ENCODE measurements at regions not wholly inside any gene's neighbourhood (a gene's known extent, or its start where the extent isn't known, plus 50 kb on each side); places are given as distances from the start of the nearest gene placed in this dataset.

GRCh38 chr4:100070868-100071267, 119.4 kb downstream of the DDIT4L start:
- Mint-ChIP-seq H3K9me3 (no peaks in the 10 kb centered on the region), H3K36me3 (no peaks in the 10 kb centered on the region), H3K27ac (no peak overlapping the region), H3K27me3 (peaks cover 8% of the 10 kb centered on the region), H3K4me3 (no peak overlapping the region), H3K4me1 (peaks cover 0 to 2% (median 0%) of the 10 kb centered on the region in 3 donors)

- Mint-ChIP-seq H3K4me1 (peaks cover 0 to 2% (median 0%) of the 10 kb centered on the region in 3 donors), H3K4me3 (no peak overlapping the region), H3K27me3 (peaks cover 2% of the 10 kb centered on the region), H3K9me3 (no peaks in the 10 kb centered on the region), H3K27ac (no peak overlapping the region), H3K36me3 (no peaks in the 10 kb centered on the region)
Measured at GRCh38 chr4:100069207-100069606, 119.1 kb upstream of the H2AZ1 start.

- Mint-ChIP-seq H3K4me3 (no peak overlapping the region), H3K27ac (no peak overlapping the region), H3K4me1 (peaks cover 0 to 2% (median 0%) of the 10 kb centered on the region in 3 donors), H3K9me3 (no peaks in the 10 kb centered on the region), H3K36me3 (no peaks in the 10 kb centered on the region), H3K27me3 (peaks cover 7% of the 10 kb centered on the region)
Measured at GRCh38 chr4:100067255-100067654, 117.2 kb upstream of the H2AZ1 start.

- no peak overlapping the region for H3K4me3 Mint-ChIP-seq
- H3K9me3 Mint-ChIP-seq = no peaks in the 10 kb centered on the region
- peaks cover 0 to 4% (median 2%) of the 10 kb centered on the region in 3 donors for H3K4me1 Mint-ChIP-seq
- H3K27me3 Mint-ChIP-seq = peaks cover 15% of the 10 kb centered on the region
- H3K36me3 Mint-ChIP-seq = no peaks in the 10 kb centered on the region
- H3K27ac Mint-ChIP-seq = no peak overlapping the region
Measured at GRCh38 chr4:100063355-100063754, 113.3 kb upstream of the H2AZ1 start.

- Mint-ChIP-seq H3K36me3 (no peaks in the 10 kb centered on the region), H3K4me3 (no peak overlapping the region), H3K27me3 (peaks cover 16% of the 10 kb centered on the region), H3K9me3 (no peaks in the 10 kb centered on the region), H3K4me1 (peaks cover 0 to 4% (median 2%) of the 10 kb centered on the region in 3 donors), H3K27ac (no peak overlapping the region)
Measured at GRCh38 chr4:100062921-100063320, 112.8 kb upstream of the H2AZ1 start.

- Mint-ChIP-seq H3K4me3 (no peak overlapping the region), H3K27ac (no peak overlapping the region), H3K36me3 (no peaks in the 10 kb centered on the region), H3K27me3 (peaks cover 17% of the 10 kb centered on the region), H3K4me1 (peaks cover 0 to 4% (median 2%) of the 10 kb centered on the region in 3 donors), H3K9me3 (no peaks in the 10 kb centered on the region)
Measured at GRCh38 chr4:100061835-100062234, 111.8 kb upstream of the H2AZ1 start.

- Mint-ChIP-seq H3K27ac (no peak overlapping the region), H3K4me3 (no peak overlapping the region), H3K36me3 (no peaks in the 10 kb centered on the region), H3K4me1 (peaks cover 0 to 4% (median 2%) of the 10 kb centered on the region in 3 donors), H3K9me3 (no peaks in the 10 kb centered on the region), H3K27me3 (peaks cover 18% of the 10 kb centered on the region)
Measured at GRCh38 chr4:100060765-100061416, 110.8 kb upstream of the H2AZ1 start.

GRCh38 chr4:100059467-100059866, 109.4 kb upstream of the H2AZ1 start:
- Mint-ChIP-seq H3K9me3 (no peaks in the 10 kb centered on the region), H3K36me3 (no peaks in the 10 kb centered on the region), H3K27me3 (peaks cover 23% of the 10 kb centered on the region), H3K4me3 (no peak overlapping the region), H3K4me1 (peaks cover 0 to 4% (median 2%) of the 10 kb centered on the region in 3 donors), H3K27ac (no peak overlapping the region)

- Mint-ChIP-seq H3K27ac (no peak overlapping the region), H3K27me3 (peaks cover 21% of the 10 kb centered on the region), H3K4me3 (no peak overlapping the region), H3K9me3 (no peaks in the 10 kb centered on the region), H3K4me1 (peaks cover 0 to 4% (median 2%) of the 10 kb centered on the region in 3 donors), H3K36me3 (no peaks in the 10 kb centered on the region)
Measured at GRCh38 chr4:100056701-100057100, 106.6 kb upstream of the H2AZ1 start.

- Mint-ChIP-seq H3K27ac (no peak overlapping the region), H3K36me3 (no peaks in the 10 kb centered on the region), H3K9me3 (peaks cover 0 to 2% (median 0%) of the 10 kb centered on the region in 3 donors), H3K4me1 (peaks cover 0 to 3% (median 0%) of the 10 kb centered on the region in 3 donors), H3K27me3 (peaks cover 15% of the 10 kb centered on the region), H3K4me3 (no peak overlapping the region)
Measured at GRCh38 chr4:100054071-100054470, 104.0 kb upstream of the H2AZ1 start.

GRCh38 chr4:100049872-100050271, 99.8 kb upstream of the H2AZ1 start:
- Mint-ChIP-seq H3K36me3 (no peaks in the 10 kb centered on the region), H3K27me3 (peaks cover 5% of the 10 kb centered on the region), H3K4me3 (no peak overlapping the region), H3K9me3 (peaks cover 0 to 2% (median 0%) of the 10 kb centered on the region in 3 donors), H3K4me1 (no peaks in the 10 kb centered on the region), H3K27ac (no peak overlapping the region)

- H3K36me3 Mint-ChIP-seq = peaks cover 1% of the 10 kb centered on the region
- H3K4me3 Mint-ChIP-seq = no peak overlapping the region
- peaks cover 0 to 8% (median 4%) of the 10 kb centered on the region in 3 donors for H3K9me3 Mint-ChIP-seq
- H3K27me3 Mint-ChIP-seq = no peaks in the 10 kb centered on the region
- no peak overlapping the region for H3K27ac Mint-ChIP-seq
- H3K4me1 Mint-ChIP-seq = no peaks in the 10 kb centered on the region
Measured at GRCh38 chr4:100042711-100043110, 92.6 kb upstream of the H2AZ1 start.

GRCh38 chr4:100042235-100042634, 92.2 kb upstream of the H2AZ1 start:
- H3K4me1 Mint-ChIP-seq = no peaks in the 10 kb centered on the region
- H3K36me3 Mint-ChIP-seq = peaks cover 1% of the 10 kb centered on the region
- H3K27ac Mint-ChIP-seq = no peak overlapping the region
- peaks cover 0 to 13% (median 6%) of the 10 kb centered on the region in 3 donors for H3K9me3 Mint-ChIP-seq
- H3K27me3 Mint-ChIP-seq = no peaks in the 10 kb centered on the region
- H3K4me3 Mint-ChIP-seq = no peak overlapping the region

GRCh38 chr4:100041646-100042045, 91.6 kb upstream of the H2AZ1 start:
- H3K4me3 Mint-ChIP-seq = no peak overlapping the region
- no peaks in the 10 kb centered on the region for H3K27me3 Mint-ChIP-seq
- peaks cover 1% of the 10 kb centered on the region for H3K36me3 Mint-ChIP-seq
- H3K27ac Mint-ChIP-seq = no peak overlapping the region
- no peaks in the 10 kb centered on the region for H3K4me1 Mint-ChIP-seq
- H3K9me3 Mint-ChIP-seq = peaks cover 2 to 16% (median 6%) of the 10 kb centered on the region in 3 donors

- H3K9me3 Mint-ChIP-seq = peaks cover 6 to 11% (median 6%) of the 10 kb centered on the region in 3 donors
- no peak overlapping the region for H3K27ac Mint-ChIP-seq
- H3K4me3 Mint-ChIP-seq = no peak overlapping the region
- H3K4me1 Mint-ChIP-seq = no peaks in the 10 kb centered on the region
- H3K36me3 Mint-ChIP-seq = peaks cover 2% of the 10 kb centered on the region
- peaks cover 2% of the 10 kb centered on the region for H3K27me3 Mint-ChIP-seq
Measured at GRCh38 chr4:100034023-100034664, 84.1 kb upstream of the H2AZ1 start.

- H3K27me3 Mint-ChIP-seq = no peaks in the 10 kb centered on the region
- H3K27ac Mint-ChIP-seq = no peak overlapping the region
- H3K36me3 Mint-ChIP-seq = no peaks in the 10 kb centered on the region
- H3K4me3 Mint-ChIP-seq = no peak overlapping the region
- H3K9me3 Mint-ChIP-seq = peaks cover 0 to 4% (median 0%) of the 10 kb centered on the region in 3 donors
- no peaks in the 10 kb centered on the region for H3K4me1 Mint-ChIP-seq
Measured at GRCh38 chr4:100026066-100026465, 76.0 kb upstream of the H2AZ1 start.

Data from IgD-negative memory B cell (primary cell).